Umbilical cord (tissue), 1 donor: ENCODE measurements at regions not wholly inside any gene's neighbourhood (a gene's known extent, or its start where the extent isn't known, plus 50 kb on each side); places are given as distances from the start of the nearest gene placed in this dataset.
A peak's percentile ranks its signal among the peaks of the same experiment; 100 is the strongest.

ENCODE experiments used
- DNase-seq: peaks from one replicate; pipeline ENCODE4 v3.0.0-alpha.2; 2015; ENCODE audit warnings: low spot score

DNA sequence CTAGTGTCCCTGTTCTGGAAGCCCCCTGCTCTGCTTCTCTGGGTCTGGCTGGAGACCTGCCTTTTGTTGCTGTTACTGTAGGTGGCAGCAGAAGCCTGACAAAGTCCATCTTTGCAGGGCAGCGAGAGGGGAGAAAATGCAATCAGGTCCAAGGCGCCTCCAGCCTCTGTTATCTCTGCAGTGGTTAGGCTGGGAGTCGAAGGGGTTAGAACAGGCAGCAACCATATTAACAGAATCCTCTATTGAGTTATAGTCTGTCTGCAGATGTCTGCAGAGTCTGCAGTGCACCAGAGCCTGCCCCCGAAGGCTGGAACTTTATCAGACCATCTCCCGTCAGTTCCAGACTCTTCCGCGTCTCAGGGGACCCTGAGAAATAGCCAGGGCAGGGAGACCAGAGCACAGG lies 404.9 kb upstream of the EEF2KMT start:
- peak; percentile 95 for DNase-seq

DNA sequence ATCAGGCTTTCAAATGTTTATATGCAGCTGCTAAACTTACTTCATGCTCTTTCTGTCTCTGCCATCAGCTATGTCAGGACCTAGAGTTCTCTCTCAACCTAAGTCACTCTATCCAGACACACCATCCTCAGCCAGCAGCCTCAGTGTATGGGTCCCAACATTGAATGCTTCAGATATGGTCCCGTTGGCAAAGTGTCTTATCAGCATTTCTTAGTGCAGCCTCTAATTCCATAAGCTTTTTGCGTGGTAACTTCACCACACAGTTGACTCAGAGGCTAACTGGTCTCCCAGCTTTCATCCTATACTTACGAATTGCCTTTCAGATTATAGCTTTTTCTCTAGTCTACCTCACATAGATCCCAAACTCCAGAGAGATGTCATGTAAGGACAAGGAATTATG lies 402.9 kb upstream of the EEF2KMT start:
- peak; percentile 37 for DNase-seq

DNA sequence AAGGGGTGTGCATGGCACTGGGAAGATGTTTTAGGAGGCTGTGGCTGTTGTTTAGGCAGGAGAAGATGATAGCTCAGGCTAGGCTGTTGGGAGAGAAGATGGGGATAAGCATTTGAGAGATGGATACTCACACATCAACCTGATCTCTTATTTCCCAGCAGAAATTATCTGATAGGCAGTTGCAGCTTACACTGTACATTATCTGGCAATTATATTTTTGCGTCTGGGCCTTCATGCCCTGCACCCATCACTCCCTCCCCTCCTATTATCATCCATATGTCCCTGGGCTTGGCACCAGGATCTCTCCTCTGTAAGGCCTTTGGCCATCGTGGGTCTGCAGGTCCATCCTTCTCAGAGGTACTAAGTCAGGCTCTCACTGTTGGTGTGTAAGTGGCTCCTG lies 401.0 kb upstream of the EEF2KMT start:
- DNase-seq: no peak

DNA sequence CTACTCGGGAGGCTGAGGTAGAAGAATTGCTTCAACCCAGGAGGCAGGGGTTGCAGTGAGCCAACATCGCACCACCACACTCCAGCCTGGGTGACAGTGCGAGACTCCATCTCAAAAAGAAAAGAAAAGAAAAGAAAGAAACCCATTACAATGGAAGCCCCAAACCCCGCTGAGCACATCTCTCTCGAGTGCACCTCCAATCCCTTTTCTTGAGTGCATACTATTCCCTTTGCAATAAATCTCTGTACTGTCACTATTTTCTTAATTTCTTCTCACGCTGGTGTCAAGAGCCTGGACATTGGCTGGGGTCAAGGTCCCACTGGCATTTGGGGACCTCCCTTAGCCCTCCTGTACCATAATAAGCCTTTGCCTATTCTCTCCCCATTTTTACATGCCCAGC lies 398.4 kb upstream of the EEF2KMT start:
- DNase-seq: no peak

DNA sequence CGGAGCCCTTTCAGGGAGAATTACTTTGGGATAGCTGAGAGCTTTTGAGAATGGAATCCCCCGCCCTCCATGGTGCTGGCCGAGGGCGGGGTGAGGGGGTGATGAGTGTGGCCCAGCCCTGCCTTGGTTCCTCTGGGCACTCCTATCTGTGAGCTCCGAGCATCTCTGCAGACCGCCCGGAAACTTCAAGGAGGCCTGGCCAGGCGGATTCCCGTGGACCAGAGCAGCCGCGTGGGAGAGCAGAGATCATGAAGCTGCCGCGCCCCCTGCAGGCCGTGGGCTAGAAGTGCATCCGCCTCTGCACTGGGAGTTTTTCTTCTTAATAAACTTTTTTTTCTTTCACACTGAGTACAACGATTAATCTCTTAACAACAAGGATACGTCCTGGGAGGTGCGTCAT lies 392.9 kb upstream of the EEF2KMT start:
- DNase-seq: peak; percentile 64

DNA sequence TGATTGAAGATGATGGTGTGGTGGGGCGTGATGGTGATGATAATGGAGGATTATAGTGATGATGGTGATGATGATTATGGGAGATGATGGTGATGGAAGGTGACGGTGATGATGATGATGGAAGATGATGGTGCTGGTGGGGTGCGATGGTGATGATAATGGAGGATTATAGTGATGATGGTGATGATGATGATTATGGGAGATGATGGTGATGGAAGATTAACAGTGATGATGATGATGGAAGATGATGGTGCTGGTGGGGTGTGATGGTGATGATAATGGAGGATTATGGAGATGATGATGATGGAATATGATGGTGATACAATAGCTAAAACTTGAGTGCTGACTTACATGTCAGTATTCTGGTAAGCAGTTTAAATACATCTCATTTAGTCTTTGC lies 391.0 kb upstream of the EEF2KMT start:
- DNase-seq: no peak

DNA sequence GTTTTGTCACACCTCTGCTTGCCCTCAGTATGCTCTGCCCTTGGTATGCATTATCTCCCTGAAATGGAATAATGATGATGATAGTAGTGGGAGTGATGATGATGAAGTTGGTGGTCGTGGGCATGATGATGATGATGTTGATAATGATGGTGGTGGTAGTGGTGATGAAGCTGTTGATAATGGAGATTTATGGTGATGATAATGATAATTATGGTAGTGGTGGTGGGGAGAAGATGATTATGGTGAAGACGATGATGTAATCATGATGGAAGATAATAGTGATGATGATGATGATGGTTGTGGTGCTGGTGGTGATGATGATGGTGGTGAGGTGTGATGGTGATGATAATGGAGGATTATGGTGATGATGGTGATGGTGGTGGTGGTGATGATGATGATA lies 390.1 kb upstream of the EEF2KMT start:
- no peak for DNase-seq

DNA sequence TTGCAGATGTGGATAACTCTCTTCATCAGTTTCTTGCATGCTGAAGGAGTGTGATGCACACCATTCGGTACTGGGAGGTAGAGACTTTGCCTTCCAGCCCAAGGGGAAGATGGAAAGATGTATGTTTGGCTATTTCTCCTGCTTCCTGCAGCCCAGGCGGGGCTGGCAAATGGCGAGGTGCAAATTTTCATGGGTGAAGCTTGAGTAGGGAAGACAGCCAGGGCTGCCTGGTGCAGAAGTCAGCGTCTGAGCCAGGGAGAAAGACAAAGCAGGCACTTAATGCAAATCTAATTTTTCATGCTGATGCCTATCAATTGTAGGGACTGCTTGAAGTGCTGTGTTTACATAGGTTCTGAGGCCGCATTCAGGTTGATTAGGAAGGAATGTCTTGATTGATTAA lies 384.7 kb upstream of the EEF2KMT start:
- DNase-seq: no peak

DNA sequence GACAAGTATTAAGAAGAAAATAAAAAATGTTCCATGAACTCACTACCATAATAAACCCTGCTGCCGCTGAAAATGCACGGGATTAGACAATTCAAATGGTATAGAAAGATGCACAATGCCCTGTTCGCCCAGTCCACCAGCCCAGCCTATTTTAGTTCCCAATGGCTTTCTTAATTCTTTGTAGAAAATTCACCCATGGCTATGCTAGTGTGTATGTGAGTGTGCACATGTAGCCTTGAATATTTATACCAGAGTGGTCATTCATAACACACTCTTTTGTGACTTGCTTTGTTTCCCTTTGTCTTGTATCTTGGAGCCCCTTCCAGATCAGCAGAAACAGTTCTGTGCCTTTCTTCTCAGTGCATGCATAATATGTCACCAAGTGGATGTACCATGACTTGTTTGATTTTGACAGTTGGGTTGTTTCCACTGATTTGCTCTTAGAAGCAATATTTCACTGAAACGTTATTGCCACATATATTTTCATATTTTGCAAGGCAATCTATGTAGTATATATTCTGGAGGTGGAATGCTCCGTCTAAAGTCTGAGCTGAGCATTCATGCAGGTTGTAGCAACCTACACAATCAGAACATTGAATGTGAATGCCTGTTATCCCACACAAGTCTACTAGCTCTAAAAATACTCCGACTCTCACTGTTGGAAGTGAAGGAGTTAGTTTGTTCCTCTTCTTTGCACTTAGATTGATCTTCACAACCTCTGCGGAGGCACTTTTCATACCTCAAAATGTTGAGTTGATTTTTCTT lies 383.0 kb upstream of the EEF2KMT start:
- DNase-seq: no peak

DNA sequence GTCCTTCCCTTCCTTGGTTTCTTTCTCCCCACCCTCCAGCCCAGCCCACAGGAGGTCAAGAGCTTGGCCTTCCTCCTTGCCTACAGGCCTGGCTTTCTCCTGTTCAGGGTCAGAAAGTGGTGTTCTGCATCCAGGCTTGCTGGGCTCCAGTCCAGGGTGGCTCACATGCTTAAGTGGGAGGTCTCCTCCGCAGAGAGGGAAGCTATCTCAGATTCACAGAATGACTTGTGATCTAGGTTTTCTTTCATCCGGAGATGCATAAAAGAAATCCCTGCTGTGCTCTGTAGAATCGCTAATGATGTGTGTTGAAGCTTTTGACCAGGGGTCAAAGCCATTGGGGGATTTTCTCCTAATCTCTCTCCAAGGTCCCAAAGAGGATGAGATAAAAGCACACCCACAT lies 382.3 kb upstream of the EEF2KMT start:
- DNase-seq: peak; percentile 94

DNA sequence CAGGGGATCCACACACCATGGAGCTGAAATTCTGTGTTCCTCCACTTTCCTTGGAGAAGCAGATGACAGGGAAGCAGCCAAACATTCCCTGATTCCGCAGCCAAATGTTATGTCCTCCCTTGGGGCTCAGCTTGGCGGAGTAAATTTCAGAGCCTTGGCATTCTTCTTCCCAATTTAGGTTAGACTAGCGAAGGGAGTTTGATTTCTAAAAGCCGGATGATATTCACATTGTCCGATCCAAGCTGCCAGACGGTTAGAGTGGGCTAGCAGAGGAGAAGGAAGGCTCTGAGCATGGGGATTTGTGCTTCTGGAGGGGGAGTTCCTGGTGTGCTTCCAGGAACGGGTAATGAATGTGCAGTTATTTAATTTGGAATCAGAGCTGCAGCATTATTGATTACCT lies 380.4 kb upstream of the EEF2KMT start:
- no peak for DNase-seq

DNA sequence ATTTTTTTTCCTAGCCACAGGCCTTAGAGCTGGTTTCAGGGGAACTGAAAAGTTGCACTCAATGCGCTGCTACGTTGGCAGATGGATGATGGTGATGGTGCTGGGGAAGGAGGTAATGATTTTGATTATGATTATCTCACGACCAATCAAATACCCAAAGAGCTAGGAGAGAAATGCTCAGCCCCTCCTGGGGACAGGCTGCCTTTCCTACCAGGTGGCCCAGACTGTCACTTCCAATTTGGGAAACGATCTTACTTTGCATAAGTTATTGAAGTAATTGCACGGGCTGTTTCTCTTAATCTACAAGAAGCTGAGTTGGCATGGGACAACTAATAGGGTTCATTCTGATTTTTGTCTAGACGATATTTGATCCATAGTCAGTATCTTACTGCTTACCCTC lies 379.7 kb upstream of the EEF2KMT start:
- DNase-seq: no peak

DNA sequence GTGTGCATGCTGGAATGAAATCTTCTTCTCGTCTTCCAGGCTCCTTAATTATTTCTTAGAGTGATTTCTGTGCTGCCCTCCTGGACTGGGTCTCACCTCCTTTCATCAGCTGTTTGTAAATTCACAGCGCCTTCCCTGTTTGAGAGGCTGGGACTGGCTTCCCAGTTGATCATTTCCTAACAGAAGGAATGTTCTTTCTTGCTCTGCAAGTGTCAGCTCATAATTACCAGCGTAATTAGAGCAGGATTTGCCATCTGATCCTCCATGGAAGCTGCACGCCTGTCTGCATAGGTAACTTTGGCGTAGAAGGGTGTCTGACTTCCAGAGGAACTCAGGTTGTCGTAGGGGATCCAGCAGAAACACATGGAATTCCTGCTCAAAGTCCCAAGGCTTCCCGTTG lies 375.0 kb upstream of the EEF2KMT start:
- no peak for DNase-seq

DNA sequence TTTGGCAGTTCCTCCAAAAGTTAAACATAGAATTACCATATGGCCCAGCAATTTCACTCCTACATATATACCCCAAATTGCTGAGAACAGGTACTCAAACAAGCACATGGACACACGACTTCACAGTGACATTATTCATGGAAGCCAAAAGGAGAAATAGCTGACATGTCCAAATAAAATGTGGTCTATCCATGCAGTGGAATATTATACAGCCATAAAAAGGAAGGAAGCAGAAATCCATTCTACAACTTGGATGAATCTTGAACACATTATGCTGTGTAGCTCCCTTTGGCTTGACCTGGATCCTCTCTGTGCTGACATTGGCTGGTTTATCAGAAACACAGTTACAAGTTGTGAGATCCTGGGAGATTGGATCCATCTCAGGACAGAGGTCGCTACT lies 370.9 kb upstream of the EEF2KMT start:
- no peak for DNase-seq

DNA sequence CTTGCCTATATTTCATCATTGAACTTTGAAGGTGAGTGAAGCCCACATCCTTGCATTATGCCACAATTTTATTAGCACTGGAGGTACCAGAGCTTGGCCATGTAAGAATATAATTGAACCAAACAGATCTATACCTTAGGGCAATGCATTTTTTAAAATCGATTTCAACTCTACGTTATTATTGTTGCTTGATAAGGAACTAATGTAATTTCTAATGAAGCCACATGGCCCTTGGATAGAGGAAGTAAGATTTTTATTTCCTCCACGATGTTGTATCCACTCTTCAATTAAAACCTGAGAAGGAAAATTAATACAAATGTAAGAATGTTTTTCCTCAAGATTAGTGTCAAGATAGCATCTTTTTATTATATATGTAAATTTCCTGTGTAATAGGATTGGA lies 370.0 kb upstream of the EEF2KMT start:
- no peak for DNase-seq

DNA sequence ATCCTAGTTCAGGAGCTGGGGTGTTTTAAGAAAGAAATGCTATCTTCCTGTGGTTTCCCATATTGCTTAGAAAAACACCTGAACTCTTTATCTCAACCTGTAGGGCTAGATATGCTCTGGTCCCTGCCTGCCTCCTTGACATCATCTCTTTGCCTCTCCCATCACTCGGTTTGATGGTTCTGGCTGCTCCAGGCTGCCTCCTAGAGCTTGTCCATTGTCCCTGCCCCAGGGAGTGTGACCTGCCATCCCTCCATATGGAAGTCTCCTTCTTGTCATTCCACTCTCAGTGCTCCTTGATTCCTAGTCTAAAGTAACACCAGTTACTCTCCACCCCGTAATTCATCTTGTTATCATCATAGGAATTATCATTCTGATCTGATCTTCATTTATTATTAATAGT lies 369.0 kb upstream of the EEF2KMT start:
- DNase-seq: no peak

DNA sequence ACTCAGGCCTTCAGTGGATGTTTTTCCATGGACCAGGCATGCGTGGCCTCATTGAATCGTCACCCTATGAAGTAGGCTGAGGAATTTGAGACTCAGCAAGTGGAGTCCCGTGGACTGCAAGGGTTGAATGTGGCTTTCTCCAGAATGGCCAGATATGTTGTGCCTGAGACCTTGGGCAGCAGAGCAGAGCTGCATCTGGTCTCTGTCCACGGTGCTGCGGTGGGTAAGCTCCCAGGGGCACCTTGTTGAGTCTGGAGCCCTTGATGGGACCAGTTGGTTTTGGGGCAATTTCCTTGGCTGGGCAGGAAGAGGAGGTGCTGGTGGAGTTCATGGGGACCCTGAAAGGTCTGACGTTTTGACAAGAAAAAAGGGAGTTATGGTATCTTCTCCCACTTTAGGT lies 368.1 kb upstream of the EEF2KMT start:
- no peak for DNase-seq

DNA sequence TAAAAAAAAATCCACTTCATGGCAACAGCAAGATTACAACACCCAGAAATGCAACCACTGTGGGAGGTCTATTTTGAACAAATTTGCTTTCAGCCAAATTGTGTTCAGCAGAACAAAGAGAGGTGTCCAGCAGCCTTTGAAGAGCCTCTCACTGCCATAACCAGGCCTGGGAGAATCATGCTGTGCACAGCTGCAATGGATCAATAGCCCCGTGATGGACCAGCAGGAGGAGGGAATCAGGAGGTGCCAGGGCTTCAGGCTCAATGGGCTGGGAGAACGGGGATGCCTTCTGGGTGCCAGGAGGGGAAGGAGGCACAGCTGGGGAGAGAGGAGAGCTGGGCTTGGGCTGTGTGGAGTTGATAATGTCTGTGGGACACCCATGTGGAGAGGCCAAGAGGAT lies 366.2 kb upstream of the EEF2KMT start:
- DNase-seq: no peak

DNA sequence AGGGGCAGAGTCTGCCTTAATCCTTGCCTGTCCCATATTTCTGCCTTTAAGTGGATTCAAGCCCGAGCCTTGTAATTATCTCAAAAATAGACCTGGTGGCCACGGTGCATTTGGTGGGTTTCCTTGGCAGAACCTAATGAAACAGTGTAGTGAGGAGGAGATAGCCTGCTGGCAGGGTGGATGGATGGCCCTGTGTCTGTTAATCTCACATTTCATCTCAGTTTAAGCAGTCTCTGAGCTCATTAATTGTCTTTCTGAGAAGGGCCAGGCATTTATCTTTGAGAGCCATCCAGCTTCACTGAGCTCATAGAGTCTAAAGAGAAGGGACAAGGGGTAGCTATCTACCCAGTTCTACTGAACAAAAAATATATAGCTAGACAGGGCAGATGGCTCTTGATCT lies 364.0 kb upstream of the EEF2KMT start:
- no peak for DNase-seq

DNA sequence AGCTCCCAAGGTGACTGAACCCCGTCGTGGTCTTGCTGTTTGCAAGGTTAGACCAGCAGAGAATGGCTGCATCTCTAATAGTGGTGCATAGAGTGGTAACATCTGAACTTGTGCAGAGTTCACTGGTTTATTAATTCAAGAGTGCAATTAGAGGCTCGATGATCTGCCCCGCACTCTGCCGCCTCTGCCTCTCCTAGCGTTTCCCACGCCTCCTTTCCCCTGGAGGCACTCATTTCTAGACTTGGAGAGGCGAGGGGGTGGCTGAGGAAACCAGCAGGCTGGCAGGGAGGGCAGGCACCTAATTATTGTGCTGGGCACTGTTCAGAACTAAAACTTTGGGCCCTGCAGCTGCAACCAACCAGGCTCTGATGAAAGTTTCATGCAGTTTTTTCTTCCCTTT lies 363.5 kb upstream of the EEF2KMT start:
- no peak for DNase-seq

DNA sequence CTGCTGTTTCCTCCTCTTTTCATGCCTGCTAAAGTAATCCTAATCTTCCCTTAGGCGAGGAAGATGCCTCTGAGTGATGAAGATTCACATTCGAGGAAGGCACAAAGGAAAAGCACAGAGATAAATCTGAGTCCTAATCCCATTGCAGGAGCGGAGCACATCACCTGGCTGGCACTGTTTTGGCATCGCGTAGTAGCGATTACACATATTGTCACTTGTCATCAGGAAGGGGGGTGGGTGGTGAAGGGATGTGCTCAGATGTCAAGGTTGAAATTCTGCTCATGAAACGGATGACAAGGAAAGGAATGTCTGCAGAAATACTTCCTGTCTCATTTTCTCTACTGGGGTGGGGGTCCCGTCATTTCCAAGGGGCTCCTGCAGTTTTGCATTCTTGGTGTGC lies 363.1 kb upstream of the EEF2KMT start:
- DNase-seq: no peak

DNA sequence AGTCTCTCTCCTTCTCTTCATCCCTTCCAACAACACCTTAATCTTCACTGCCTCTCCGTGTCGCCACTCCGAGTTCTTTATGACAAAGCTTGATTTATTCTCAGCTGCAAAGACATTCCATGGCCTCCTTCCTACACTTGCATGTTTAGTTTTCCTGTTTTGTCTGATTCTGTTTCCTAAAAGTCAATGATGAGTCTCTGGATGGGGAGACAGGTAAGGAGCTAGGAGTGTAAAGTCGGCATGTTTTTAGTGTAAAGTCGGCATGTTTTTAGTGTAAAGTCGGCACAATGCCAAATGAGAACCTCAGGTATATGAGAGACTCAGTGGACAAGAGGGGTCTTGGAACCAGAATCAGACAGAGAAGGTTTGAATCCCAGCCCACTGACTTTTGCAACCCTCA lies 362.3 kb upstream of the EEF2KMT start:
- DNase-seq: no peak

DNA sequence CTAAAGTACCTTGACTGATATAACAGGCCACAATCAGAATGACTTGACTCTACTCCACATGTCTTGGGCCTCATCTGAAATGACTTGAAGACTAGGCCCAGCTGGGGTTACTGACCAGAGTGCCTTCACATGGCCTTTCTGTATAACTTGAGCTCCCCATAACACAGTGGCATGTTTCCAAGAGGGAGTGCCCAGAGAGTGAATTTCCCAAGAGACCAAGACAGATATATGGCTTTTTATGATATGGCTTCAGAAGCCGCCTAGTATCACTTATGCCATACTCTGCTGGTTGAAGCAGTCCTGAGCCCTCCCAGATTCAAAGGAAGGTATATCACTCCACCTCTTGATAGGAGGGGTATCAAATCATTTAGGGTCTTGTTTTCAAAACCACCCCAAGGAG lies 357.5 kb upstream of the EEF2KMT start:
- no peak for DNase-seq

DNA sequence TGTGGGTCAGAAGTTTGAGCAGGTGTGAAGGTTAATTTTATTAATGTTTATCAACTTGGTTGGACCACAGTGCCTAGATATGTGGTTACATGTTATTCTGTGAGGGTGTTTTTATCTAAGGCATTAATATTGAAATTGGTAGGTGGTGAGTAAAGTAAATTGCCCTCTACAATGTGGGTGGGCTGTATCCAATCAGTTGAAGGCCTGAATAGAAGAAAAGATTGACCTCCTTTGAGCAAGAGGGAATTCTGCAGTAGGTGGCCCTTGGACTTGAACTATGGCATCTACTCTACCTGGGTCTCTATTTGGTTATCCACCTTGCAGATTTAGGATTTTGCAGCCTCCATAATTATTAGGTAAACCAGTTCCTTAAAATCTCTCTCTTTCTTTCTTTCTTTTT lies 356.8 kb upstream of the EEF2KMT start:
- no peak for DNase-seq
